ENCODE measurements at regions not wholly inside any gene's neighbourhood (a gene's known extent, or its start where the extent isn't known, plus 50 kb on each side); places are given as distances from the start of the nearest gene placed in this dataset.

GRCh38 chr13:109989686-109990085 lies 203.3 kb upstream of the IRS2 start:
- no peak for FAIRE-seq
- no peak for DNase-seq (ENCODE audit: low read depth in 1 of 2, low spot score in 1 of 2)
- ATAC-seq, result no peak
- Histone ChIP-seq H3K27ac (no peak overlapping the region), H3K4me1 (no peaks in the 10 kb centered on the region), H3K9me3 (no peaks in the 10 kb centered on the region), H3K4me2 (no peak overlapping the region), H3K4me3 (no peak overlapping the region)
- CTCF ChIA-PET, result no interaction called here
- POLR2A ChIA-PET, result no interaction called here
- TF ChIP-seq, protein P1, sequence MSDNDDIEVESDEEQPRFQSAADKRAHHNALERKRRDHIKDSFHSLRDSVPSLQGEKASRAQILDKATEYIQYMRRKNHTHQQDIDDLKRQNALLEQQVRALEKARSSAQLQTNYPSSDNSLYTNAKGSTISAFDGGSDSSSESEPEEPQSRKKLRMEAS (IDR thresholded peaks at IDR 0.05), result no peak
- 76% methylated on average over 3 of the region's 3 CpGs for WGBS (ENCODE audit: missing lambda C conversion rate)

- Histone ChIP-seq H3K4me2 (no peak overlapping the region), H3K4me1 (no peaks in the 10 kb centered on the region), H3K27ac (no peak overlapping the region), H3K9me3 (no peaks in the 10 kb centered on the region), H3K4me3 (no peak overlapping the region)
- ATAC-seq (no peak), FAIRE-seq (no peak), DNase-seq (ENCODE audit: low read depth in 1 of 2, low spot score in 1 of 2) (no peak)
- CTCF ChIA-PET, result interaction anchor here (1.0 kb wide), 1 partner anchor 120 kb away, joined by 3 read pairs; no protein-coding TSS in a partner anchor
- TF ChIP-seq KDM5A (IDR thresholded peaks at IDR 0.05), result no peak
- no peak for TF ChIP-seq FOXS1 (CRISPR knock-in tag; IDR thresholded peaks at IDR 0.05)
- no peak for TF ChIP-seq REST (IDR thresholded peaks at IDR 0.05)
- no peak for TF ChIP-seq HOXA7 (CRISPR knock-in tag; IDR thresholded peaks at IDR 0.05)
- TF ChIP-seq HOXB13 (CRISPR knock-in tag; IDR thresholded peaks at IDR 0.05; ENCODE audit: low read depth), result no peak
- no peak for TF ChIP-seq PBX3 (IDR thresholded peaks at IDR 0.05)
- no peak for TF ChIP-seq NPAS2 (CRISPR knock-in tag; IDR thresholded peaks at IDR 0.05; ENCODE audit: borderline replicate concordance)
- TF ChIP-seq CEBPB (IDR thresholded peaks at IDR 0.05), result no peak
- no peak for TF ChIP-seq BHLHE40 (IDR thresholded peaks at IDR 0.05; ENCODE audit: low read depth, low read length)
- TF ChIP-seq, protein P2, sequence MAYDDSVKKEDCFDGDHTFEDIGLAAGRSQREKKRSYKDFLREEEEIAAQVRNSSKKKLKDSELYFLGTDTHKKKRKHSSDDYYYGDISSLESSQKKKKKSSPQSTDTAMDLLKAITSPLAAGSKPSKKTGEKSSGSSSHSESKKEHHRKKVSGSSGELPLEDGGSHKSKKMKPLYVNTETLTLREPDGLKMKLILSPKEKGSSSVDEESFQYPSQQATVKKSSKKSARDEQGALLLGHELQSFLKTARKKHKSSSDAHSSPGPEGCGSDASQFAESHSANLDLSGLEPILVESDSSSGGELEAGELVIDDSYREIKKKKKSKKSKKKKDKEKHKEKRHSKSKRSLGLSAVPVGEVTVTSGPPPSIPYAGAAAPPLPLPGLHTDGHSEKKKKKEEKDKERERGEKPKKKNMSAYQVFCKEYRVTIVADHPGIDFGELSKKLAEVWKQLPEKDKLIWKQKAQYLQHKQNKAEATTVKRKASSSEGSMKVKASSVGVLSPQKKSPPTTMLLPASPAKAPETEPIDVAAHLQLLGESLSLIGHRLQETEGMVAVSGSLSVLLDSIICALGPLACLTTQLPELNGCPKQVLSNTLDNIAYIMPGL (CRISPR knock-in tag; IDR thresholded peaks at IDR 0.05; ENCODE audit: borderline replicate concordance), result no peak
- no peak for TF ChIP-seq RCOR1 (IDR thresholded peaks at IDR 0.05; ENCODE audit: low read depth, low read length)
- TF ChIP-seq, protein P1 (IDR thresholded peaks at IDR 0.05), result no peak
- TF ChIP-seq FOSL2 (IDR thresholded peaks at IDR 0.05), result no peak
- TF ChIP-seq FOSL2 (CRISPR knock-in tag; IDR thresholded peaks at IDR 0.05), result no peak
- POLR2A ChIA-PET, result no interaction called here
- 32% methylated on average over 4 of the region's 4 CpGs for WGBS (ENCODE audit: missing lambda C conversion rate)
These were observed 202.8 kb upstream of the IRS2 start for GRCh38 chr13:109989155-109989554.

GRCh38 chr13:109986851-109987250 lies 200.5 kb upstream of the IRS2 start:
- no peak for FAIRE-seq
- Histone ChIP-seq H3K4me3 (no peak overlapping the region), H3K4me2 (no peak overlapping the region), H3K4me1 (no peaks in the 10 kb centered on the region), H3K27ac (no peak overlapping the region), H3K9me3 (no peaks in the 10 kb centered on the region)
- ATAC-seq, result no peak
- 89% methylated on average over 1 of the region's 1 CpG for WGBS (ENCODE audit: missing lambda C conversion rate)
- TF ChIP-seq, protein P2 (CRISPR knock-in tag; IDR thresholded peaks at IDR 0.05; ENCODE audit: borderline replicate concordance), result no peak
- TF ChIP-seq CHD2 (IDR thresholded peaks at IDR 0.05; ENCODE audit: low read length, partially characterized antibody) (no peak), PBX3 (IDR thresholded peaks at IDR 0.05) (no peak), FOXS1 (CRISPR knock-in tag; IDR thresholded peaks at IDR 0.05) (no peak)
- TF ChIP-seq, protein P3, sequence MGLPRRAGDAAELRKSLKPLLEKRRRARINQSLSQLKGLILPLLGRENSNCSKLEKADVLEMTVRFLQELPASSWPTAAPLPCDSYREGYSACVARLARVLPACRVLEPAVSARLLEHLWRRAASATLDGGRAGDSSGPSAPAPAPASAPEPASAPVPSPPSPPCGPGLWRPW (IDR thresholded peaks at IDR 0.05), result no peak
- no peak for DNase-seq (ENCODE audit: low read depth in 1 of 2, low spot score in 1 of 2)
- CTCF ChIA-PET, result no interaction called here
- POLR2A ChIA-PET, result no interaction called here

All from A549 (cell line).